HCT116 (cell line): ENCODE measurements at regions not wholly inside any gene's neighbourhood (a gene's known extent, or its start where the extent isn't known, plus 50 kb on each side); places are given as distances from the start of the nearest gene placed in this dataset.

Experiments
- ATAC-seq: fragments of 200-7000 bp; cut with Tn5 transposase; 2 replicates; pipeline ENCODE4 v1.9.1; 2020; ENCODE audit warnings: mild to moderate bottlenecking, moderate library complexity
- BruUV-seq: library from RNA; stranded (reverse); fragments of 400-500 nt; replicated peaks from 2 replicates; lab custom pipeline; 2021; lab: Mats Ljungman, UMichigan
- CTCF ChIA-PET: fragments of 300-600 bp; sonication (Branson Sonifier 250); formaldehyde crosslinking; loops from one replicate; lab custom pipeline; 2021; ENCODE audit warnings: antibody characterized with exemption; lab: Charles Lee
- POLR2A ChIA-PET: fragments of 300-600, 350-600 bp; sonication (Branson Sonifier 250); formaldehyde crosslinking; loops from one replicate; lab custom pipeline; 2021; ENCODE audit warnings: antibody characterized with exemption; lab: Charles Lee
- RAD21 ChIA-PET, 2 experiments: fragments of 300-600 bp; sonication (Branson Sonifier 250); formaldehyde crosslinking; loops; one replicate each; lab custom pipeline; 2023; ENCODE audit warnings: low total read pairs in 2 of 2; ENCODE audit not compliant: uncharacterized antibody in 2 of 2, unreplicated experiment in 2 of 2, low non-redundant PET in 1 of 2; lab: Charles Lee
- DNase-seq: peaks from one replicate; pipeline ENCODE4 v3.0.0-alpha.2; 2010; ENCODE audit warnings: low read depth, low spot score
- H2AFZ ChIP-seq: fragments of 200-600 bp; shearing (Covaris generic), sonication (generic); 2 replicates; pipeline ENCODE4 v1.6.1; 2017; ENCODE audit warnings: low read depth, mixed run types, mixed read lengths, antibody characterized with exemption, low read length; ENCODE audit not compliant: poor library complexity, severe bottlenecking
- H3K27ac ChIP-seq: 2 replicates; pipeline ENCODE4 v1.5.1; 2012; ENCODE audit warnings: low read depth, low read length
- H3K27me3 ChIP-seq: fragments of 200-600 bp; sonication (generic); 2 replicates; pipeline ENCODE4 v1.6.1; 2016; ENCODE audit warnings: mixed run types, low read length, mixed read lengths; ENCODE audit not compliant: insufficient read depth
- H3K36me3 ChIP-seq, 2 experiments: fragments of 200-500 bp in 1 of 2; fragments of 200-600 bp in 1 of 2; sonication (Bioruptor generic) in 1 of 2; sonication (generic) in 1 of 2; 2 replicates each; pipeline versions ENCODE4 v1.5.1 to v1.6.1; 2014 to 2016; ENCODE audit warnings: low read length in 2 of 2, inconsistent platforms in 1 of 2, mixed read lengths in 1 of 2, mixed run types in 1 of 2; ENCODE audit not compliant: insufficient read depth in 2 of 2, control insufficient read depth in 1 of 2
- H3K4me1 ChIP-seq, 2 experiments: fragments of 200-600 bp in 1 of 2; sonication (generic) in 1 of 2; 2 replicates each; pipeline versions ENCODE4 v1.5.1 to v1.6.1; 2012 to 2017; ENCODE audit warnings: low read length in 2 of 2, inconsistent platforms in 1 of 2, mild to moderate bottlenecking in 1 of 2, mixed read lengths in 1 of 2, mixed run types in 1 of 2, moderate library complexity in 1 of 2; ENCODE audit not compliant: insufficient read depth in 2 of 2, control insufficient read depth in 1 of 2
- H3K4me2 ChIP-seq: fragments of 200-600 bp; sonication (generic); 2 replicates; pipeline ENCODE4 v1.6.1; 2017; ENCODE audit warnings: mixed run types, low read length, mixed read lengths
- H3K4me3 ChIP-seq, 2 experiments: fragments of 200-600 bp in 1 of 2; sonication (generic) in 1 of 2; replicated peaks in 1 of 2; 2 replicates each; pipeline ENCODE4 v1.5.1; 2011 to 2016; ENCODE audit warnings: low read length in 2 of 2, control low read depth in 1 of 2, low read depth in 1 of 2, mild to moderate bottlenecking in 1 of 2, mixed read lengths in 1 of 2, mixed run types in 1 of 2
- H3K79me2 ChIP-seq: fragments of 200-600 bp; sonication (generic); 2 replicates; pipeline ENCODE4 v1.6.1; 2017; ENCODE audit warnings: mild to moderate bottlenecking, mixed run types, low read length, moderate library complexity, mixed read lengths; ENCODE audit not compliant: insufficient read depth
- H3K9ac ChIP-seq: fragments of 200-600 bp; sonication (generic); 2 replicates; pipeline ENCODE4 v1.6.1; 2016; ENCODE audit warnings: low read length, mixed read lengths
- H3K9me2 ChIP-seq: fragments of 200-600 bp; sonication (generic), shearing (Covaris generic); 2 replicates; pipeline ENCODE4 v1.6.1; 2017; ENCODE audit warnings: mixed run types, mild to moderate bottlenecking, moderate library complexity; ENCODE audit not compliant: insufficient read depth
- H3K9me3 ChIP-seq, 2 experiments: fragments of 200-500 bp in 1 of 2; fragments of 200-600 bp in 1 of 2; sonication (Bioruptor generic) in 1 of 2; sonication (generic) in 1 of 2; 2 replicates each; pipeline ENCODE4 v1.6.1; 2014 to 2017; ENCODE audit warnings: low read length in 2 of 2, mixed read lengths in 2 of 2, inconsistent platforms in 1 of 2, low read depth in 1 of 2, mild to moderate bottlenecking in 1 of 2, mixed run types in 1 of 2, moderate library complexity in 1 of 2; ENCODE audit not compliant: control insufficient read depth in 1 of 2, insufficient read depth in 1 of 2
- H4K20me1 ChIP-seq: fragments of 200-600 bp; sonication (generic), shearing (Covaris generic); 2 replicates; pipeline ENCODE4 v1.6.1; 2017; ENCODE audit warnings: mixed run types, mild to moderate bottlenecking, moderate library complexity; ENCODE audit not compliant: insufficient read depth
- CBX3 ChIP-seq: IDR thresholded peaks from 2 replicates; pipeline ENCODE4 v1.6.1; 2012; ENCODE audit warnings: low read depth
- ELF1 ChIP-seq: IDR thresholded peaks from 2 replicates; pipeline ENCODE4 v1.6.1; 2012; ENCODE audit warnings: low read depth, borderline replicate concordance
- JUND ChIP-seq: IDR thresholded peaks from 2 replicates; pipeline ENCODE4 v1.6.1; 2012
- POLR2AphosphoS5 ChIP-seq: IDR thresholded peaks from 2 replicates; pipeline ENCODE4 v1.6.1; 2011; ENCODE audit warnings: mild to moderate bottlenecking, low read depth, low read length, moderate library complexity
- YY1 ChIP-seq: IDR thresholded peaks from 2 replicates; pipeline ENCODE4 v1.6.1; 2011; ENCODE audit warnings: low read length, low read depth, moderate library complexity, mild to moderate bottlenecking; ENCODE audit not compliant: insufficient replicate concordance; ENCODE audit errors: extremely low read depth
- ZFX ChIP-seq: fragments of 450-650 bp; IDR thresholded peaks from 2 replicates; pipeline ENCODE4 v1.6.1; 2017
- intact Hi-C: fragments of 100-400 bp; cut with micrococcal nuclease; formaldehyde crosslinking; loops from 2 replicates; pipeline ENCODE4 v1.10.0; 2022
- TF ChIP-seq, protein P1 (sequence below): IDR thresholded peaks from 2 replicates; pipeline ENCODE4 v1.6.1; 2012
- TF ChIP-seq, protein P2 (sequence below): IDR thresholded peaks from 2 replicates; pipeline ENCODE4 v1.6.1; 2012
- TF ChIP-seq, protein P3 (sequence below): IDR thresholded peaks from 2 replicates; pipeline ENCODE4 v1.6.1; 2012; ENCODE audit warnings: low read depth

DNA sequence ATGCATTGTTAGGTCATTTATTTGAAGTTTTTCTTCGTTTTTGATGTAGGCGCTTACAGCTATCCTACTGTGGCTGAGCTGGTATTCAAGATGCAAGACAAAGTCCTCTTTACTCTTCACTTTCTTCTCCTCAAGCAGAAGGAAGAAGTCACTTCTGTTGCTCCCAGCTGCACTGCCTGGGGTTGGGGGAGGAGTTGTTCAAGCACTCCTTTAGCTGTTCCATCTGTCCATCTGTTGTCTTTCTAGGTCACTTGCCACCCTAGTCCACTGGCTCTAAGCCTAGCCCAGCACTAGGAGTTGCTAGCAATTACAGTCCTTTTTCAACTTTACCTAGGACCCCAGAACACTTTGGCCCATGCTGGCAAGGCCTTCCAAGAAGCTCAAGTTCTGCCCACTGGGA lies 200.6 kb upstream of the RBMS1 start:
- no peak for DNase-seq

More for the DNA sequence above, 200.6 kb upstream of the RBMS1 start:
- Histone ChIP-seq H3K4me1 (no peaks in the 10 kb centered on the region), H3K9me3 (no peaks in the 10 kb centered on the region), H4K20me1 (no peaks in the 10 kb centered on the region), H3K9me2 (no peaks in the 10 kb centered on the region), H2AFZ (no peak overlapping the region), H3K27me3 (no peaks in the 10 kb centered on the region), H3K9ac (no peak overlapping the region), H3K36me3 (no peaks in the 10 kb centered on the region), H3K4me2 (no peak overlapping the region), H3K79me2 (no peaks in the 10 kb centered on the region), H3K4me3 (no peak overlapping the region), H3K27ac (no peak overlapping the region)
- intact Hi-C loops: no loop called here
- no peak for ATAC-seq
- ChIA-PET RAD21 (no interaction called here), POLR2A (no interaction called here), CTCF (no interaction called here)
- BruUV-seq: no TSS peak
- TF ChIP-seq ZFX (no peak), YY1 (no peak), JUND (no peak), POLR2AphosphoS5 (no peak), ELF1 (no peak), CBX3 (no peak)
- TF ChIP-seq, protein P1, sequence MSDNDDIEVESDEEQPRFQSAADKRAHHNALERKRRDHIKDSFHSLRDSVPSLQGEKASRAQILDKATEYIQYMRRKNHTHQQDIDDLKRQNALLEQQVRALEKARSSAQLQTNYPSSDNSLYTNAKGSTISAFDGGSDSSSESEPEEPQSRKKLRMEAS: no peak
- TF ChIP-seq, protein P2, sequence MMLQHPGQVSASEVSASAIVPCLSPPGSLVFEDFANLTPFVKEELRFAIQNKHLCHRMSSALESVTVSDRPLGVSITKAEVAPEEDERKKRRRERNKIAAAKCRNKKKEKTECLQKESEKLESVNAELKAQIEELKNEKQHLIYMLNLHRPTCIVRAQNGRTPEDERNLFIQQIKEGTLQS: no peak
- TF ChIP-seq, protein P3, sequence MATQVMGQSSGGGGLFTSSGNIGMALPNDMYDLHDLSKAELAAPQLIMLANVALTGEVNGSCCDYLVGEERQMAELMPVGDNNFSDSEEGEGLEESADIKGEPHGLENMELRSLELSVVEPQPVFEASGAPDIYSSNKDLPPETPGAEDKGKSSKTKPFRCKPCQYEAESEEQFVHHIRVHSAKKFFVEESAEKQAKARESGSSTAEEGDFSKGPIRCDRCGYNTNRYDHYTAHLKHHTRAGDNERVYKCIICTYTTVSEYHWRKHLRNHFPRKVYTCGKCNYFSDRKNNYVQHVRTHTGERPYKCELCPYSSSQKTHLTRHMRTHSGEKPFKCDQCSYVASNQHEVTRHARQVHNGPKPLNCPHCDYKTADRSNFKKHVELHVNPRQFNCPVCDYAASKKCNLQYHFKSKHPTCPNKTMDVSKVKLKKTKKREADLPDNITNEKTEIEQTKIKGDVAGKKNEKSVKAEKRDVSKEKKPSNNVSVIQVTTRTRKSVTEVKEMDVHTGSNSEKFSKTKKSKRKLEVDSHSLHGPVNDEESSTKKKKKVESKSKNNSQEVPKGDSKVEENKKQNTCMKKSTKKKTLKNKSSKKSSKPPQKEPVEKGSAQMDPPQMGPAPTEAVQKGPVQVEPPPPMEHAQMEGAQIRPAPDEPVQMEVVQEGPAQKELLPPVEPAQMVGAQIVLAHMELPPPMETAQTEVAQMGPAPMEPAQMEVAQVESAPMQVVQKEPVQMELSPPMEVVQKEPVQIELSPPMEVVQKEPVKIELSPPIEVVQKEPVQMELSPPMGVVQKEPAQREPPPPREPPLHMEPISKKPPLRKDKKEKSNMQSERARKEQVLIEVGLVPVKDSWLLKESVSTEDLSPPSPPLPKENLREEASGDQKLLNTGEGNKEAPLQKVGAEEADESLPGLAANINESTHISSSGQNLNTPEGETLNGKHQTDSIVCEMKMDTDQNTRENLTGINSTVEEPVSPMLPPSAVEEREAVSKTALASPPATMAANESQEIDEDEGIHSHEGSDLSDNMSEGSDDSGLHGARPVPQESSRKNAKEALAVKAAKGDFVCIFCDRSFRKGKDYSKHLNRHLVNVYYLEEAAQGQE: no peak
